ENCODE measurements at regions not wholly inside any gene's neighbourhood (a gene's known extent, or its start where the extent isn't known, plus 50 kb on each side); places are given as distances from the start of the nearest gene placed in this dataset.
A peak's percentile ranks its signal among the peaks of the same experiment; 100 is the strongest.

DNA sequence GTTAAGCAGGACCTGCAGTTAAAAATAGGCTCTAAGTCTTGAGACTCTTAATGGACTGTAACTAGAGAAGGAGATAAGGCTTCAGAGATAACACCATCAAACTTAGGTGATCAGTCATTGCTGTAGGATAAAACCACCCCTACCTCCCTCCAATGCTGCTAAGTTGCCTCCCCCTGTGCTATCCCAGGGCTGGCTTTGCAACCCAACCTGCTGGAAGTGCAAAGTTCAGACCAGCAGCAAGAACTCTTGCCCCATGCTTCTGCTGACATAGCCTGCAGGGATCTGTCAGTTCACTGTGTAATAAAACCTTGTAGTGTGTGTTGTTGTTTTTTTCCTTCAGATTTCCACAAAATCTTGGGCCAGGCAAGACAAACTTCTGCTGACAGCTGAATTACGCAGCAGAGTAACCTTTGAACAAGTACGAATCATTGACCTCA lies 57.4 kb upstream of the EPB41L3 start (continued):
- TF ChIP-seq, protein P1, sequence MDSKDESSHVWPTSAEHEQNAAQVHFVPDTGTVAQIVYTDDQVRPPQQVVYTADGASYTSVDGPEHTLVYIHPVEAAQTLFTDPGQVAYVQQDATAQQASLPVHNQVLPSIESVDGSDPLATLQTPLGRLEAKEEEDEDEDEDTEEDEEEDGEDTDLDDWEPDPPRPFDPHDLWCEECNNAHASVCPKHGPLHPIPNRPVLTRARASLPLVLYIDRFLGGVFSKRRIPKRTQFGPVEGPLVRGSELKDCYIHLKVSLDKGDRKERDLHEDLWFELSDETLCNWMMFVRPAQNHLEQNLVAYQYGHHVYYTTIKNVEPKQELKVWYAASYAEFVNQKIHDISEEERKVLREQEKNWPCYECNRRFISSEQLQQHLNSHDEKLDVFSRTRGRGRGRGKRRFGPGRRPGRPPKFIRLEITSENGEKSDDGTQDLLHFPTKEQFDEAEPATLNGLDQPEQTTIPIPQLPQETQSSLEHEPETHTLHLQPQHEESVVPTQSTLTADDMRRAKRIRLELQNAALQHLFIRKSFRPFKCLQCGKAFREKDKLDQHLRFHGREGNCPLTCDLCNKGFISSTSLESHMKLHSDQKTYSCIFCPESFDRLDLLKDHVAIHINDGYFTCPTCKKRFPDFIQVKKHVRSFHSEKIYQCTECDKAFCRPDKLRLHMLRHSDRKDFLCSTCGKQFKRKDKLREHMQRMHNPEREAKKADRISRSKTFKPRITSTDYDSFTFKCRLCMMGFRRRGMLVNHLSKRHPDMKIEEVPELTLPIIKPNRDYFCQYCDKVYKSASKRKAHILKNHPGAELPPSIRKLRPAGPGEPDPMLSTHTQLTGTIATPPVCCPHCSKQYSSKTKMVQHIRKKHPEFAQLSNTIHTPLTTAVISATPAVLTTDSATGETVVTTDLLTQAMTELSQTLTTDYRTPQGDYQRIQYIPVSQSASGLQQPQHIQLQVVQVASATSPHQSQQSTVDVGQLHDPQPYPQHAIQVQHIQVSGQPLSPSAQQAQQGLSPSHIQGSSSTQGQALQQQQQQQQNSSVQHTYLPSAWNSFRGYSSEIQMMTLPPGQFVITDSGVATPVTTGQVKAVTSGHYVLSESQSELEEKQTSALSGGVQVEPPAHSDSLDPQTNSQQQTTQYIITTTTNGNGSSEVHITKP (tag by site-specific recombination; IDR thresholded peaks at IDR 0.05), result peak; percentile 72

DNA sequence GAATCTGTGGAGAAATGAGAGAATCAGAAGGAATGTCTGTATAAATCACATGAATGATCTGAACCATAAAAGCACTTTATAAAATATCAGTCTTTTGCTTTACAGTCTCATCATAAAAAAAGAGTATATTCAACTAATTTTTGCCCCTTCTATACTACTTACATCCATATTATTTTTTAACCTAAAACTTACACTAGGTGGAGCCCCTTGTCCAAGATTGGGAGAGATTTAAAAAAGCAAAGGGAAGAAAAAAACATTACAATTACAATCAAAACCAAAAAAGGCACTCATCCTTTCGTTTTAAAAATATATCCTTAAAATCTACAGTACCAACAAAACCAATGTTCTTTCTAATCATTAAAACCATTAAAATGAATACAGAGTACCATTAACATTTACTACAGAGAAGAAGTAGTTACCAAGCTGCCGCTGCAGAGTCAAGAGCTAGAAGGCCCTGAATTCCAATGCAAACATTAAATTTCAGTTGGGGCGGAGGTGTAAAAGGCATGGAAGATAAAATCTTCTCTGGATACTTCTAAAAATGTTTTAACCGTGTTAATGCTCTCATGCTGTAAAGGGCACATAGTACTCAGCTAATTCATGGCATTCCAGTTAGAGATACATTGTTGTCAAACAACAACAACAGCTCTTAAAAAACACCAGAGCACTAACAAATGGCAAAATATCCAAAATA lies 56.7 kb upstream of the EPB41L3 start:
- ChIA-PET CTCF (interaction anchor here (0.6 to 1.6 kb wide), 10 partner anchors 31 to 922 kb away, joined by 3 to 5 read pairs (median 3); partner anchors contain the start of gene TMEM200C), POLR2A (interaction anchor here (0.8 to 1.2 kb wide), 3 partner anchors 22 to 294 kb away, joined by 3 to 5 read pairs (median 3); no protein-coding TSS in a partner anchor)
- H3K4me1 ChIP-seq (ENCODE audit: control insufficient read depth, insufficient read depth, low read length), result peaks cover 22% of the 10 kb centered on the region
- no peak overlapping the region for H3K4me3 ChIP-seq (ENCODE audit: low read depth, low read length)
- peak overlapping the region; percentile 44 for H3K27ac ChIP-seq (ENCODE audit: extremely low read depth, low read depth, low read length)
- no peaks in the 10 kb centered on the region for H3K9me3 ChIP-seq (ENCODE audit: control insufficient read depth, insufficient read depth, low read depth, low read length)
- H3K36me3 ChIP-seq (ENCODE audit: control insufficient read depth in 2 of 2, insufficient read depth in 1 of 2, low read length in 2 of 2), result no peaks in the 10 kb centered on the region; a peak in 1 of 3 replicates
- TF ChIP-seq PRDM1 (tag by site-specific recombination; IDR thresholded peaks at IDR 0.05) (0 out of 2 replicates have a peak, but pooled peaks have one; percentile 30), ZNF707 (tag by site-specific recombination; IDR thresholded peaks at IDR 0.05) (no peak), ZNF654 (tag by site-specific recombination; IDR thresholded peaks at IDR 0.05; ENCODE audit: low read depth) (peak; percentile 60)
- TF ChIP-seq, protein P2, sequence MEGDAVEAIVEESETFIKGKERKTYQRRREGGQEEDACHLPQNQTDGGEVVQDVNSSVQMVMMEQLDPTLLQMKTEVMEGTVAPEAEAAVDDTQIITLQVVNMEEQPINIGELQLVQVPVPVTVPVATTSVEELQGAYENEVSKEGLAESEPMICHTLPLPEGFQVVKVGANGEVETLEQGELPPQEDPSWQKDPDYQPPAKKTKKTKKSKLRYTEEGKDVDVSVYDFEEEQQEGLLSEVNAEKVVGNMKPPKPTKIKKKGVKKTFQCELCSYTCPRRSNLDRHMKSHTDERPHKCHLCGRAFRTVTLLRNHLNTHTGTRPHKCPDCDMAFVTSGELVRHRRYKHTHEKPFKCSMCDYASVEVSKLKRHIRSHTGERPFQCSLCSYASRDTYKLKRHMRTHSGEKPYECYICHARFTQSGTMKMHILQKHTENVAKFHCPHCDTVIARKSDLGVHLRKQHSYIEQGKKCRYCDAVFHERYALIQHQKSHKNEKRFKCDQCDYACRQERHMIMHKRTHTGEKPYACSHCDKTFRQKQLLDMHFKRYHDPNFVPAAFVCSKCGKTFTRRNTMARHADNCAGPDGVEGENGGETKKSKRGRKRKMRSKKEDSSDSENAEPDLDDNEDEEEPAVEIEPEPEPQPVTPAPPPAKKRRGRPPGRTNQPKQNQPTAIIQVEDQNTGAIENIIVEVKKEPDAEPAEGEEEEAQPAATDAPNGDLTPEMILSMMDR (tag by site-specific recombination; IDR thresholded peaks at IDR 0.05), result peak; percentile 32; the same call in 1 of the 2 replicates
- TF ChIP-seq, protein P3, sequence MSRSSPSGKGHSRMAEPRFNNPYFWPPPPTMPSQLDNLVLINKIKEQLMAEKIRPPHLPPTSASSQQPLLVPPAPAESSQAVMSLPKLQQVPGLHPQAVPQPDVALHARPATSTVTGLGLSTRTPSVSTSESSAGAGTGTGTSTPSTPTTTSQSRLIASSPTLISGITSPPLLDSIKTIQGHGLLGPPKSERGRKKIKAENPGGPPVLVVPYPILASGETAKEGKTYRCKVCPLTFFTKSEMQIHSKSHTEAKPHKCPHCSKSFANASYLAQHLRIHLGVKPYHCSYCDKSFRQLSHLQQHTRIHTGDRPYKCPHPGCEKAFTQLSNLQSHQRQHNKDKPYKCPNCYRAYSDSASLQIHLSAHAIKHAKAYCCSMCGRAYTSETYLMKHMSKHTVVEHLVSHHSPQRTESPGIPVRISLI (tag by site-specific recombination; IDR thresholded peaks at IDR 0.05), result peak; percentile 78
- TF ChIP-seq, protein P4, sequence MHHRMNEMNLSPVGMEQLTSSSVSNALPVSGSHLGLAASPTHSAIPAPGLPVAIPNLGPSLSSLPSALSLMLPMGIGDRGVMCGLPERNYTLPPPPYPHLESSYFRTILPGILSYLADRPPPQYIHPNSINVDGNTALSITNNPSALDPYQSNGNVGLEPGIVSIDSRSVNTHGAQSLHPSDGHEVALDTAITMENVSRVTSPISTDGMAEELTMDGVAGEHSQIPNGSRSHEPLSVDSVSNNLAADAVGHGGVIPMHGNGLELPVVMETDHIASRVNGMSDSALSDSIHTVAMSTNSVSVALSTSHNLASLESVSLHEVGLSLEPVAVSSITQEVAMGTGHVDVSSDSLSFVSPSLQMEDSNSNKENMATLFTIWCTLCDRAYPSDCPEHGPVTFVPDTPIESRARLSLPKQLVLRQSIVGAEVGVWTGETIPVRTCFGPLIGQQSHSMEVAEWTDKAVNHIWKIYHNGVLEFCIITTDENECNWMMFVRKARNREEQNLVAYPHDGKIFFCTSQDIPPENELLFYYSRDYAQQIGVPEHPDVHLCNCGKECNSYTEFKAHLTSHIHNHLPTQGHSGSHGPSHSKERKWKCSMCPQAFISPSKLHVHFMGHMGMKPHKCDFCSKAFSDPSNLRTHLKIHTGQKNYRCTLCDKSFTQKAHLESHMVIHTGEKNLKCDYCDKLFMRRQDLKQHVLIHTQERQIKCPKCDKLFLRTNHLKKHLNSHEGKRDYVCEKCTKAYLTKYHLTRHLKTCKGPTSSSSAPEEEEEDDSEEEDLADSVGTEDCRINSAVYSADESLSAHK (tag by site-specific recombination; IDR thresholded peaks at IDR 0.05), result no peak
- TF ChIP-seq, protein P5, sequence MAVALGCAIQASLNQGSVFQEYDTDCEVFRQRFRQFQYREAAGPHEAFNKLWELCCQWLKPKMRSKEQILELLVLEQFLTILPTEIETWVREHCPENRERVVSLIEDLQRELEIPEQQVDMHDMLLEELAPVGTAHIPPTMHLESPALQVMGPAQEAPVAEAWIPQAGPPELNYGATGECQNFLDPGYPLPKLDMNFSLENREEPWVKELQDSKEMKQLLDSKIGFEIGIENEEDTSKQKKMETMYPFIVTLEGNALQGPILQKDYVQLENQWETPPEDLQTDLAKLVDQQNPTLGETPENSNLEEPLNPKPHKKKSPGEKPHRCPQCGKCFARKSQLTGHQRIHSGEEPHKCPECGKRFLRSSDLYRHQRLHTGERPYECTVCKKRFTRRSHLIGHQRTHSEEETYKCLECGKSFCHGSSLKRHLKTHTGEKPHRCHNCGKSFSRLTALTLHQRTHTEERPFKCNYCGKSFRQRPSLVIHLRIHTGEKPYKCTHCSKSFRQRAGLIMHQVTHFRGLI (tag by site-specific recombination; IDR thresholded peaks at IDR 0.05), result no peak

DNA sequence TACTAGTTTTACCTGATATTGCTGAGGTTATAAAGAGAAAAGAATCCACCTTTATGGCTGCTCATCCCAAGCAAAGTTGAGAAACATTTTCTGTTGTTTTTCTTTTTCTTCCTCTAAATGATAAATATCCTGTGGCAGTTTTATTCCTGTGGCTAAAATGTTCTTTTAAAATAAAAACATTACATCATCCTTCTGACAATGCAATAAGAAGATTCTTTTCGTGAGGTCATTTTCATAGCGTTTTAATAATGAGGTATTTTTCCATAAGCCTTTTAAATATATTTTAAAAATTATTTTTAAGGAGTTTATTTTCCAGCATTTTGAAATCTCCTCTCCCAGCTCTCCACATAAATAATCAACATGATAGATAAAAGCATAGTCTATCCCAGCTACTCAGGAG lies 52.8 kb upstream of the EPB41L3 start:
- Histone ChIP-seq H3K36me3 (ENCODE audit: control insufficient read depth in 2 of 2, insufficient read depth in 1 of 2, low read length in 2 of 2) (no peaks in the 10 kb centered on the region), H3K4me1 (ENCODE audit: control insufficient read depth, insufficient read depth, low read length) (peaks cover 14% of the 10 kb centered on the region), H3K9me3 (ENCODE audit: control insufficient read depth, insufficient read depth, low read depth, low read length) (no peaks in the 10 kb centered on the region), H3K27ac (ENCODE audit: extremely low read depth, low read depth, low read length) (no peak overlapping the region), H3K4me3 (ENCODE audit: low read depth, low read length) (no peak overlapping the region)
- ChIA-PET POLR2A (no interaction called here), CTCF (interaction anchor here (0.7 kb wide), 2 partner anchors 139 to 939 kb away, joined by 3 read pairs; no protein-coding TSS in a partner anchor)
- TF ChIP-seq ZNF629 (tag by site-specific recombination; IDR thresholded peaks at IDR 0.05), result 0 out of 2 replicates have a peak, but pooled peaks have one; percentile 30
- no peak for TF ChIP-seq ZNF510 (tag by site-specific recombination; IDR thresholded peaks at IDR 0.05; ENCODE audit: insufficient replicate concordance)
- TF ChIP-seq, protein P6, sequence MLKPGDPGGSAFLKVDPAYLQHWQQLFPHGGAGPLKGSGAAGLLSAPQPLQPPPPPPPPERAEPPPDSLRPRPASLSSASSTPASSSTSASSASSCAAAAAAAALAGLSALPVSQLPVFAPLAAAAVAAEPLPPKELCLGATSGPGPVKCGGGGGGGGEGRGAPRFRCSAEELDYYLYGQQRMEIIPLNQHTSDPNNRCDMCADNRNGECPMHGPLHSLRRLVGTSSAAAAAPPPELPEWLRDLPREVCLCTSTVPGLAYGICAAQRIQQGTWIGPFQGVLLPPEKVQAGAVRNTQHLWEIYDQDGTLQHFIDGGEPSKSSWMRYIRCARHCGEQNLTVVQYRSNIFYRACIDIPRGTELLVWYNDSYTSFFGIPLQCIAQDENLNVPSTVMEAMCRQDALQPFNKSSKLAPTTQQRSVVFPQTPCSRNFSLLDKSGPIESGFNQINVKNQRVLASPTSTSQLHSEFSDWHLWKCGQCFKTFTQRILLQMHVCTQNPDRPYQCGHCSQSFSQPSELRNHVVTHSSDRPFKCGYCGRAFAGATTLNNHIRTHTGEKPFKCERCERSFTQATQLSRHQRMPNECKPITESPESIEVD (tag by site-specific recombination; IDR thresholded peaks at IDR 0.05), result 0 out of 2 replicates have a peak, but pooled peaks have one; percentile 14
- TF ChIP-seq, protein P7, sequence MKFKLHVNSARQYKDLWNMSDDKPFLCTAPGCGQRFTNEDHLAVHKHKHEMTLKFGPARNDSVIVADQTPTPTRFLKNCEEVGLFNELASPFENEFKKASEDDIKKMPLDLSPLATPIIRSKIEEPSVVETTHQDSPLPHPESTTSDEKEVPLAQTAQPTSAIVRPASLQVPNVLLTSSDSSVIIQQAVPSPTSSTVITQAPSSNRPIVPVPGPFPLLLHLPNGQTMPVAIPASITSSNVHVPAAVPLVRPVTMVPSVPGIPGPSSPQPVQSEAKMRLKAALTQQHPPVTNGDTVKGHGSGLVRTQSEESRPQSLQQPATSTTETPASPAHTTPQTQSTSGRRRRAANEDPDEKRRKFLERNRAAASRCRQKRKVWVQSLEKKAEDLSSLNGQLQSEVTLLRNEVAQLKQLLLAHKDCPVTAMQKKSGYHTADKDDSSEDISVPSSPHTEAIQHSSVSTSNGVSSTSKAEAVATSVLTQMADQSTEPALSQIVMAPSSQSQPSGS (tag by site-specific recombination; IDR thresholded peaks at IDR 0.05; ENCODE audit: low read depth), result peak; percentile 79
